ENCODE measurements at regions not wholly inside any gene's neighbourhood (a gene's known extent, or its start where the extent isn't known, plus 50 kb on each side); places are given as distances from the start of the nearest gene placed in this dataset.

DNA sequence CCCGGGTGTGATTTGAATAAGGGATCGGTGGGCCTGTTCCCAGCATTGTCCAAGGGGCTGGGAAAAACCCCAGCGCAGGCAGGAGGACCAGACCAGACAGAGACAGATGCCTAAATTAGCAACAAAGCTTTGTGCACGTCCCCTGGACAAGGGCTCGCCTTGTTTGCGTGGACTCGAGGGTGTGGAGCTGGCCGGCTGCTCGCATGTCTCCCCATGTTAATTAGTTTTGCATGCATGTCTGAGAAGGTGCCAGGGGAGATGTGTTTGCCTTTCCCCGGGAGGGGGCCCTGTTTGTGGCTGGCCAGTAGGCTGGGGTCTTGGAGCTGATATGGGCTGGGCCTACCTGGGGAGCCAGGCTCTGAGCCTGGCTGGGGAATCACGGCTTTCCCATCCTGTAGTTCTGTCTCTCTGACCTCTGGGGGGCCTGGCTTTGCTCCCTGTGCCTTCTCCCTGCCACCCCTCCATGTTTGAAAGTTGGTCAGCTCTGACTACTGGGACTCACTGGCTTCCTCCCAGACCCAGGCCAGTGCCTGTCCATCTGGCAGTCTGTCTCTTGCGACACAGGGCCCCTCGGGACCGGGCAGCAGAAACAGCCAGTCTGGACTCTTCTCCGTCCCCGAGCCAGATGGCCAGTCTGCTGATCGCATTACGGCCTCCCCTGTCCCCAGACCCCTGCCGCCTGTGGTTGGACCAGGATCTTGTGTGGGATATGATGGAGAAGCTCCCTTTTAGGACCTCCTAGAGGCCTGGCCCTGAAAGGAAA, 55.4 kb upstream of the POLG start:
- Histone ChIP-seq H3K27me3 (ENCODE audit: control insufficient read depth, insufficient read depth, low read length) (peaks cover 19% of the 10 kb centered on the region), H3K27ac (ENCODE audit: insufficient read depth, low read length) (no peak overlapping the region)

DNA sequence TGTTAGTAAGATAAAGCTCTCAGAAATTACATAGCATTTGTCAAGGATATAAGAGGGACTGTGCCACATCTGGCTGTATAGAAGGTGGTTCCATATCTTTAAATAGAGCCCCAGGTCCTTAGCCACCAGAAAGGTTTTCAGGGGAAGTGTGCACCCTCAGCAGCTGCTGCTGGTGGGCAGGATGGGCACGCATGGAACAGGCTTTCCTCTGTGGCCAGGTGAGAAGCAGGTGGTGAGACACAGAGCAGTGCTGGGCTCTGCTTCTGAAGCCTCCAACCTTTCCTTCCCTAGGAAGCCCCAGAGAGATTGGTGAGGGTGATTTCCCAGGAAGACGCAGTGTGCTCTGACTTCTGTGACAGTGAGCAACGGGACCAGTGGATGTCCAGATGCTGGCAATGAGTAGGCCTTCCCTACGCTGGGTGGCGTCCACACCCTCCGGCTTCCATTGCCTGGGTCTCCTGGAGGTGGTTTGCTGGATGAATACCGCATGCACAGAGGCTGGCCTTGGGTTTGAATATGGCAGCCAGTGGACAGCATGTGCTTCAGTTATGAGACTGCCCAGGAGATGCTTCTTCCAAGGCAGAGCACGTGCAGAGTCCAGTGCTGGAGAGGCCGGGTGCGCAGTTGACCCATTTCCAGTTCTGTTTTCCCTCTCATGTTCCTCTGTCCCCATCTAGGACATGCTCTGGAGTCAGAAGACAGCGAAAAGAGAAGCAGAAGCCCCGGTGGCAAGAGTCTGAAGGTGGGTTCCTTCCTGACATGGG, 52.7 kb upstream of the POLG start:
- Histone ChIP-seq H3K27ac (ENCODE audit: insufficient read depth, low read length) (no peak overlapping the region), H3K4me3 (replicated peaks in 1 of 4; ENCODE audit: control extremely low read depth in 1 of 4, insufficient read depth in 1 of 4, low read depth in 3 of 4, low read length in 4 of 4) (no peak overlapping the region), H3K9ac (ENCODE audit: insufficient read depth, low read length) (no peak overlapping the region), H4K20me1 (ENCODE audit: control insufficient read depth, extremely low read depth, insufficient read depth, low read length) (no peaks in the 10 kb centered on the region), H3K79me2 (ENCODE audit: control insufficient read depth, insufficient read depth, low read length) (no peaks in the 10 kb centered on the region), H3K36me3 (ENCODE audit: control insufficient read depth, insufficient read depth, low read length) (no peaks in the 10 kb centered on the region), H2AFZ (ENCODE audit: low read length) (no peak overlapping the region), H3K27me3 (ENCODE audit: control insufficient read depth, insufficient read depth, low read length) (peaks cover 9% of the 10 kb centered on the region), H3K4me2 (ENCODE audit: extremely low read depth, insufficient read depth, low read length) (no peak overlapping the region), H3K4me1 (ENCODE audit: control insufficient read depth, extremely low read depth, insufficient read depth, low read length) (no peaks in the 10 kb centered on the region), H3K9me3 (ENCODE audit: control insufficient read depth, insufficient read depth, low read depth, low read length) (no peaks in the 10 kb centered on the region)
- no peak for DNase-seq (ENCODE audit: low read depth in 2 of 2)
- TF ChIP-seq, protein P1, sequence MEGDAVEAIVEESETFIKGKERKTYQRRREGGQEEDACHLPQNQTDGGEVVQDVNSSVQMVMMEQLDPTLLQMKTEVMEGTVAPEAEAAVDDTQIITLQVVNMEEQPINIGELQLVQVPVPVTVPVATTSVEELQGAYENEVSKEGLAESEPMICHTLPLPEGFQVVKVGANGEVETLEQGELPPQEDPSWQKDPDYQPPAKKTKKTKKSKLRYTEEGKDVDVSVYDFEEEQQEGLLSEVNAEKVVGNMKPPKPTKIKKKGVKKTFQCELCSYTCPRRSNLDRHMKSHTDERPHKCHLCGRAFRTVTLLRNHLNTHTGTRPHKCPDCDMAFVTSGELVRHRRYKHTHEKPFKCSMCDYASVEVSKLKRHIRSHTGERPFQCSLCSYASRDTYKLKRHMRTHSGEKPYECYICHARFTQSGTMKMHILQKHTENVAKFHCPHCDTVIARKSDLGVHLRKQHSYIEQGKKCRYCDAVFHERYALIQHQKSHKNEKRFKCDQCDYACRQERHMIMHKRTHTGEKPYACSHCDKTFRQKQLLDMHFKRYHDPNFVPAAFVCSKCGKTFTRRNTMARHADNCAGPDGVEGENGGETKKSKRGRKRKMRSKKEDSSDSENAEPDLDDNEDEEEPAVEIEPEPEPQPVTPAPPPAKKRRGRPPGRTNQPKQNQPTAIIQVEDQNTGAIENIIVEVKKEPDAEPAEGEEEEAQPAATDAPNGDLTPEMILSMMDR (conservative IDR thresholded peaks at IDR 0.05 in 1 of 2, IDR thresholded peaks at IDR 0.05 in 1 of 2; ENCODE audit: low read depth in 1 of 2, low read length in 2 of 2): no peak
- TF ChIP-seq EZH2 (IDR thresholded peaks at IDR 0.05; ENCODE audit: low read length, missing control alignments): no peak

More for the DNA sequence above, 55.4 kb upstream of the POLG start:
- no peak overlapping the region for H3K4me2 ChIP-seq (ENCODE audit: extremely low read depth, insufficient read depth, low read length)
- H3K9ac ChIP-seq (ENCODE audit: insufficient read depth, low read length): no peak overlapping the region
- no peaks in the 10 kb centered on the region for H3K9me3 ChIP-seq (ENCODE audit: control insufficient read depth, insufficient read depth, low read depth, low read length)
- no peak for DNase-seq (ENCODE audit: low read depth in 2 of 2)
- H3K4me3 ChIP-seq (replicated peaks in 1 of 4; ENCODE audit: control extremely low read depth in 1 of 4, insufficient read depth in 1 of 4, low read depth in 3 of 4, low read length in 4 of 4): no peak overlapping the region
- no peaks in the 10 kb centered on the region for H3K36me3 ChIP-seq (ENCODE audit: control insufficient read depth, insufficient read depth, low read length)
- no peaks in the 10 kb centered on the region for H3K79me2 ChIP-seq (ENCODE audit: control insufficient read depth, insufficient read depth, low read length)
- no peaks in the 10 kb centered on the region for H4K20me1 ChIP-seq (ENCODE audit: control insufficient read depth, extremely low read depth, insufficient read depth, low read length)
- TF ChIP-seq EZH2 (IDR thresholded peaks at IDR 0.05; ENCODE audit: low read length, missing control alignments): no peak
- TF ChIP-seq, protein P1 (conservative IDR thresholded peaks at IDR 0.05 in 1 of 2, IDR thresholded peaks at IDR 0.05 in 1 of 2; ENCODE audit: low read depth in 1 of 2, low read length in 2 of 2): no peak
- H3K4me1 ChIP-seq (ENCODE audit: control insufficient read depth, extremely low read depth, insufficient read depth, low read length): no peaks in the 10 kb centered on the region
- no peak overlapping the region for H2AFZ ChIP-seq (ENCODE audit: low read length)

DNA sequence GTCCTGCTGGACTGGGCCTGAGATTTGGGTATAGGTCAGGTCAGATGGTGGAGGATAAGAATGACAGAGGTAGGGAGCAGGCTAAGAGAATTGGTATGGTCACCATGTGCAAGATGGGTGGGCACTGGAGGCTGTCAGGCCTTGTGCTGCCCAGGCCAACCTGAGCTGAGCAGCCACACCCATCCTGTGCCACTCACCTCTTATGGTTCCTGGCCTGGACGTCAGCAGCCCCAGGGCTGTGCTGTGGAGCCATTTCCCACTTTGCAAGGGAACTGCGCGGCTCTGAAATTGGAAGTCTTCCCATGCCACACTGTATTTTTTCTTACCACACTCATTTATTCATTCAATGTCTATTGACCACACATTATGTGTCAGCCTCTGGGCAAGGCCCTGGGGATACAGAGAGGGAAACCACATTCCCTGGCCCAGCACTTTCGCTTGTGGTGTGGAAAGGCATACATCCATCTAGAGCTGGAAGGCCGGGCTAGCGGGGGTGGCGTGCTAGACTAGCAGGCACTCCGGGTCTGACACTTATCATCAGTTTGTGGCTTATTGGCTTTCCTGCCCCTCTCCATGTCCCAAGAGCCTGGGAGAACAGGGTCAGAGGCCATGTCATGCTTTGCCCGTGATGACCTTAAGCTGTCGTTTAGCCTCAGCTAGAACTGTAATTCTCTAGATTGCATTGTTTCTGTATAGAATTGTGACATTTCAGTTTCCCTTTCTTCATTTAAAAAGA, 51.1 kb upstream of the POLG start:
- H3K9ac ChIP-seq (ENCODE audit: insufficient read depth, low read length): no peak overlapping the region
- peaks cover 5% of the 10 kb centered on the region for H3K27me3 ChIP-seq (ENCODE audit: control insufficient read depth, insufficient read depth, low read length)
- H3K4me3 ChIP-seq (replicated peaks in 1 of 4; ENCODE audit: control extremely low read depth in 1 of 4, insufficient read depth in 1 of 4, low read depth in 3 of 4, low read length in 4 of 4): no peak overlapping the region
- no peaks in the 10 kb centered on the region for H3K4me1 ChIP-seq (ENCODE audit: control insufficient read depth, extremely low read depth, insufficient read depth, low read length)
- H3K27ac ChIP-seq (ENCODE audit: insufficient read depth, low read length): no peak overlapping the region
- H3K79me2 ChIP-seq (ENCODE audit: control insufficient read depth, insufficient read depth, low read length): no peaks in the 10 kb centered on the region
- H2AFZ ChIP-seq (ENCODE audit: low read length): no peak overlapping the region
- no peaks in the 10 kb centered on the region for H3K9me3 ChIP-seq (ENCODE audit: control insufficient read depth, insufficient read depth, low read depth, low read length)
- no peaks in the 10 kb centered on the region for H4K20me1 ChIP-seq (ENCODE audit: control insufficient read depth, extremely low read depth, insufficient read depth, low read length)
- no peak for TF ChIP-seq EZH2 (IDR thresholded peaks at IDR 0.05; ENCODE audit: low read length, missing control alignments)
- TF ChIP-seq, protein P1 (conservative IDR thresholded peaks at IDR 0.05 in 1 of 2, IDR thresholded peaks at IDR 0.05 in 1 of 2; ENCODE audit: low read depth in 1 of 2, low read length in 2 of 2): no peak
- H3K4me2 ChIP-seq (ENCODE audit: extremely low read depth, insufficient read depth, low read length): no peak overlapping the region
- DNase-seq (ENCODE audit: low read depth in 2 of 2): peak in 1 of 2 donors; percentile 87
- no peaks in the 10 kb centered on the region for H3K36me3 ChIP-seq (ENCODE audit: control insufficient read depth, insufficient read depth, low read length)
